HepG2 (cell line): ENCODE measurements at regions not wholly inside any gene's neighbourhood (a gene's known extent, or its start where the extent isn't known, plus 50 kb on each side); places are given as distances from the start of the nearest gene placed in this dataset.

Experiments
- ATAC-seq: fragments of 200-7000 bp; cut with Tn5 transposase; 3 replicates; pipeline ENCODE4 v1.9.1; 2020; ENCODE audit warnings: mild to moderate bottlenecking, moderate library complexity
- BruUV-seq: library from RNA; stranded (reverse); fragments of 400-500 nt; replicated peaks from 2 replicates; lab custom pipeline; 2021; lab: Mats Ljungman, UMichigan
- CTCF ChIA-PET: fragments of 300-600 bp; formaldehyde crosslinking; extraction: SDS; loops from one replicate; lab custom pipeline; 2021; ENCODE audit warnings: low total read pairs, inconsistent platforms, low intra/inter-chr PET ratio; lab: Yijun Ruan, JAX
- POLR2A ChIA-PET: fragments of 350-600 bp; sonication (Branson Sonifier 250); formaldehyde crosslinking; loops from one replicate; lab custom pipeline; 2020; ENCODE audit warnings: antibody characterized with exemption, inconsistent platforms; lab: Yijun Ruan, JAX
- DNase-seq: peaks from one replicate; pipeline ENCODE4 v3.0.0-alpha.2; 2015; ENCODE audit warnings: low spot score
- FAIRE-seq: peaks from 3 replicates; lab custom pipeline; 2011; peaks lifted over from hg19 to GRCh38; lab: Jason Lieb, UNC
- H2AFZ ChIP-seq: one replicate; pipeline ENCODE4 v1.6.1; 2011; ENCODE audit warnings: low read length, inconsistent platforms
- H3K27ac ChIP-seq: fragments of 300-600 bp; 3 replicates; pipeline ENCODE4 v1.8.0; 2011; ENCODE audit warnings: mixed run types, mild to moderate bottlenecking, mixed read lengths, low read length, inconsistent platforms; ENCODE audit not compliant: insufficient read depth; ENCODE audit errors: extremely low read length
- H3K27me3 ChIP-seq, 2 experiments: fragments of 200-600 bp in 1 of 2; 2 replicates in 1 of 2; 3 replicates in 1 of 2; pipeline versions ENCODE4 v1.6.0 to v1.8.0; 2011; ENCODE audit warnings: low read length in 2 of 2, mild to moderate bottlenecking in 2 of 2, moderate library complexity in 2 of 2, inconsistent platforms in 1 of 2; ENCODE audit not compliant: insufficient read depth in 2 of 2, control insufficient read depth in 1 of 2
- H3K36me3 ChIP-seq, 2 experiments: fragments of 200-600 bp in 1 of 2; replicated peaks in 1 of 2; 2 replicates in 1 of 2; 3 replicates in 1 of 2; pipeline versions ENCODE4 v1.5.1 to v1.8.0; 2011; ENCODE audit warnings: low read length in 2 of 2, inconsistent platforms in 1 of 2; ENCODE audit not compliant: insufficient read depth in 2 of 2, control insufficient read depth in 1 of 2
- H3K4me1 ChIP-seq: 2 replicates; pipeline ENCODE4 v1.5.1; 2012; ENCODE audit warnings: low read length, inconsistent platforms; ENCODE audit not compliant: insufficient read depth
- H3K4me2 ChIP-seq: 2 replicates; pipeline ENCODE4 v1.6.0; 2011; ENCODE audit warnings: low read depth, low read length, inconsistent platforms
- H3K4me3 ChIP-seq, 3 experiments: fragments of 200-600 bp in 1 of 3; sonication (generic), shearing (Covaris generic) in 1 of 3; replicated peaks in 1 of 3; 2 replicates each; pipeline ENCODE4 v1.5.1; 2011 to 2016; ENCODE audit warnings: low read length in 3 of 3, inconsistent platforms in 2 of 3, low read depth in 2 of 3, mild to moderate bottlenecking in 2 of 3, control low read depth in 1 of 3, mixed read lengths in 1 of 3; ENCODE audit not compliant: insufficient read depth in 1 of 3
- H3K79me2 ChIP-seq: one replicate; pipeline ENCODE4 v1.6.1; 2011; ENCODE audit warnings: low read length, inconsistent platforms; ENCODE audit not compliant: insufficient read depth
- H3K9ac ChIP-seq: 2 replicates; pipeline ENCODE4 v1.6.0; 2011; ENCODE audit warnings: mild to moderate bottlenecking, low read depth, low read length, inconsistent platforms; ENCODE audit not compliant: insufficient read depth
- H3K9me3 ChIP-seq: 2 replicates; pipeline ENCODE4 v1.5.1; 2012; ENCODE audit warnings: mild to moderate bottlenecking, low read length
- H4K20me1 ChIP-seq: 2 replicates; pipeline ENCODE4 v1.6.0; 2011; ENCODE audit warnings: inconsistent platforms, mild to moderate bottlenecking, low read length, moderate library complexity; ENCODE audit not compliant: insufficient read depth
- ADNP ChIP-seq: sonication (generic); formaldehyde crosslinking; IDR thresholded peaks from 2 replicates; pipeline ENCODE4 v1.4.0; 2020; ENCODE audit warnings: missing genetic modification reagents
- CEBPG ChIP-seq: IDR thresholded peaks from 2 replicates; pipeline ENCODE4 v1.6.1; 2016
- DZIP1 ChIP-seq: sonication (generic); formaldehyde crosslinking; IDR thresholded peaks from 2 replicates; pipeline ENCODE4 v1.5.0; 2020; ENCODE audit warnings: mild to moderate bottlenecking, missing genetic modification reagents
- IRF2 ChIP-seq: IDR thresholded peaks from 2 replicates; pipeline ENCODE4 v1.6.1; 2018; ENCODE audit warnings: missing genetic modification reagents, missing compliant biosample characterization
- KLF11 ChIP-seq: IDR thresholded peaks from 2 replicates; pipeline ENCODE4 v1.6.1; 2016; ENCODE audit warnings: missing compliant biosample characterization
- PLSCR1 ChIP-seq: sonication (generic); formaldehyde crosslinking; IDR thresholded peaks from 2 replicates; pipeline ENCODE4 v1.5.0; 2020; ENCODE audit warnings: missing genetic modification reagents, mild to moderate bottlenecking, borderline replicate concordance
- PREB ChIP-seq: sonication (generic); formaldehyde crosslinking; IDR thresholded peaks from 2 replicates; pipeline ENCODE4 v1.4.0; 2020; ENCODE audit warnings: missing genetic modification reagents
- STAG1 ChIP-seq: sonication (generic); formaldehyde crosslinking; IDR thresholded peaks from 2 replicates; pipeline ENCODE4 v1.4.0; 2020; ENCODE audit warnings: missing genetic modification reagents
- ZBTB43 ChIP-seq: sonication (generic); formaldehyde crosslinking; conservative IDR thresholded peaks from 2 replicates; pipeline ENCODE4 v1.4.0; 2020; ENCODE audit warnings: missing genetic modification reagents
- ZFP41 ChIP-seq: sonication (generic); formaldehyde crosslinking; IDR thresholded peaks from 2 replicates; pipeline ENCODE4 v1.4.0; 2020; ENCODE audit warnings: mild to moderate bottlenecking, missing genetic modification reagents, borderline replicate concordance
- ZNF354B ChIP-seq: sonication (generic); formaldehyde crosslinking; IDR thresholded peaks from 2 replicates; pipeline ENCODE4 v1.8.0; 2022; ENCODE audit warnings: mild to moderate bottlenecking, missing genetic modification reagents
- ZNF432 ChIP-seq: sonication (generic); formaldehyde crosslinking; IDR thresholded peaks from 2 replicates; pipeline ENCODE4 v1.5.0; 2020; ENCODE audit warnings: missing genetic modification reagents, mild to moderate bottlenecking, borderline replicate concordance
- ZNF614 ChIP-seq: IDR thresholded peaks from 2 replicates; pipeline ENCODE4 v1.6.1; 2018; ENCODE audit warnings: missing biosample characterization, missing genetic modification reagents, inconsistent platforms, borderline replicate concordance
- ZNF616 ChIP-seq: sonication (generic); formaldehyde crosslinking; IDR thresholded peaks from 2 replicates; pipeline ENCODE4 v1.5.0; 2020; ENCODE audit warnings: low read depth, mild to moderate bottlenecking, missing genetic modification reagents
- WGBS: methylation state at CpG from one replicate; pipeline ENCODE4 v1.1.6; 2017; ENCODE audit warnings: low lambda C conversion rate; 5-methylcytosine and 5-hydroxymethylcytosine counted together
- in situ Hi-C: cut with HindIII; loops from 2 replicates; pipeline ENCODE4 v1.10.0; 2017; ENCODE audit warnings: low pct_unique_long_range_greater_than_20kb; ENCODE audit not compliant: extremely low pct_ligation_motif_present
- intact Hi-C: fragments of 100-400 bp; cut with micrococcal nuclease; formaldehyde crosslinking; loops from one replicate; pipeline ENCODE4 v1.10.0; 2022; ENCODE audit not compliant: unreplicated experiment

- FAIRE-seq (no peak), DNase-seq (no peak), ATAC-seq (no peak)
- Histone ChIP-seq H4K20me1 (no peaks in the 10 kb centered on the region), H3K9me3 (no peaks in the 10 kb centered on the region), H3K4me3 (no peak overlapping the region), H3K36me3 (no peaks in the 10 kb centered on the region), H3K79me2 (no peaks in the 10 kb centered on the region), H3K4me2 (no peak overlapping the region), H3K4me1 (no peaks in the 10 kb centered on the region), H3K27me3 (peaks cover 2 to 7% of the 10 kb centered on the region in 2 experiments; a peak in 2 of 5 replicates), H2AFZ (no peak overlapping the region), H3K27ac (no peak overlapping the region), H3K9ac (no peak overlapping the region)
- ChIA-PET CTCF (no interaction called here), POLR2A (no interaction called here)
- no TSS peak for BruUV-seq
- in situ Hi-C loops (loop anchor here (5.0 to 25.0 kb wide), 2 partner anchors 107 to 138 kb away; no protein-coding TSS in a partner anchor), intact Hi-C loops (no loop called here)
- 0% methylated on average over 4 of the region's 4 CpGs for WGBS
- no peak for TF ChIP-seq ZNF616 (CRISPR knock-in tag)
- no peak for TF ChIP-seq ZNF614 (CRISPR knock-in tag)
- no peak for TF ChIP-seq PREB (CRISPR knock-in tag)
- TF ChIP-seq ZNF354B (CRISPR knock-in tag): no peak
- TF ChIP-seq ZBTB43 (CRISPR knock-in tag): no peak
- no peak for TF ChIP-seq KLF11
- TF ChIP-seq CEBPG: no peak
- TF ChIP-seq STAG1 (CRISPR knock-in tag): no peak
- TF ChIP-seq PLSCR1 (CRISPR knock-in tag): no peak
- TF ChIP-seq ADNP (CRISPR knock-in tag): no peak
- TF ChIP-seq ZNF432: no peak
- TF ChIP-seq DZIP1: no peak
- TF ChIP-seq IRF2 (CRISPR knock-in tag): no peak
- TF ChIP-seq ZFP41 (CRISPR knock-in tag): no peak
Observed at GRCh38 chr18:24593886-24594285, 133.4 kb downstream of the HRH4 start.
